ENCODE measurements at regions not wholly inside any gene's neighbourhood (a gene's known extent, or its start where the extent isn't known, plus 50 kb on each side); places are given as distances from the start of the nearest gene placed in this dataset.

- Histone ChIP-seq H3T11ph (ENCODE audit: low read length) (no peak overlapping the region), H3K4me2 (ENCODE audit: insufficient read depth, insufficient read length, low read length) (no peak overlapping the region), H3K4me1 (ENCODE audit: insufficient read depth, low read length) (no peaks in the 10 kb centered on the region; the same call in 1 of the 2 replicates), H3K9me3 (ENCODE audit: control insufficient read depth, low read depth, low read length) (no peaks in the 10 kb centered on the region), H3K23ac (ENCODE audit: insufficient read length, low read depth, low read length) (no peak overlapping the region), H2AK5ac (ENCODE audit: insufficient read length, low read length) (no peak overlapping the region), H2BK12ac (ENCODE audit: insufficient read length, low read depth, low read length) (no peak overlapping the region), H4K20me1 (ENCODE audit: control insufficient read depth, insufficient read depth, insufficient read length) (no peaks in the 10 kb centered on the region), H4K5ac (ENCODE audit: insufficient read length, low read depth, low read length) (no peak overlapping the region), H4K91ac (ENCODE audit: insufficient read length, low read depth, low read length) (no peak overlapping the region), H2BK20ac (ENCODE audit: low read depth, low read length, poor library complexity, severe bottlenecking) (no peak overlapping the region), H2BK120ac (ENCODE audit: low read depth, low read length, poor library complexity, severe bottlenecking) (no peak overlapping the region), H3K27me3 (ENCODE audit: insufficient read depth, low read length) (no peaks in the 10 kb centered on the region), H3K23me2 (ENCODE audit: insufficient read length, low read depth, low read length, poor library complexity, severe bottlenecking) (no peaks in the 10 kb centered on the region), H3K79me2 (ENCODE audit: insufficient read depth, low read length) (no peaks in the 10 kb centered on the region), H3K56ac (ENCODE audit: insufficient read length, low read depth, low read length) (no peak overlapping the region), H2AFZ (ENCODE audit: low read length) (no peak overlapping the region), H4K8ac (replicated peaks; ENCODE audit: insufficient read length, low read depth, low read length) (no peak overlapping the region), H3K9ac (ENCODE audit: extremely low read depth, insufficient read length, low read length) (no peak overlapping the region), H3K4ac (ENCODE audit: low read depth, low read length) (no peak overlapping the region), H3K14ac (ENCODE audit: insufficient read depth, low read length) (no peak overlapping the region), H3K27ac (ENCODE audit: insufficient read length, low read depth, low read length) (no peak overlapping the region), H3K18ac (ENCODE audit: insufficient read length, low read depth, low read length) (no peak overlapping the region), H2BK15ac (ENCODE audit: low read depth, low read length) (no peak overlapping the region), H3K79me1 (ENCODE audit: insufficient read depth, low read depth, low read length, poor library complexity, severe bottlenecking) (no peaks in the 10 kb centered on the region), H2BK5ac (ENCODE audit: insufficient read length, low read length) (no peak overlapping the region)
- no CpG with 5 or more reads among the region's 2 CpGs for WGBS (ENCODE audit: extremely low coverage, insufficient read length, low lambda C conversion rate)
- Mint-ChIP-seq H3K27ac (no peak overlapping the region), H3K4me3 (no peak overlapping the region), H3K27me3 (ENCODE audit: low read depth) (peaks cover 2% of the 10 kb centered on the region; the same call in 1 of the 2 replicates), H3K9me3 (peaks cover 4 to 10% of the 10 kb centered on the region in 2 experiments), H3K4me1 (peaks cover 8 to 12% of the 10 kb centered on the region in 2 experiments), H3K36me3 (ENCODE audit: insufficient read depth in 1 of 3, low read depth in 3 of 3) (peaks cover 0 to 9% (median 0%) of the 10 kb centered on the region in 3 experiments; a peak in 2 of 7 replicates)
- no peak for DNase-seq
- no peak for TF ChIP-seq CTCF (conservative IDR thresholded peaks at IDR 0.05)
Measured at GRCh38 chr9:18018221-18018620, 439.4 kb downstream of the SH3GL2 start.
